HG02623 (cell line): ENCODE measurements at regions not wholly inside any gene's neighbourhood (a gene's known extent, or its start where the extent isn't known, plus 50 kb on each side); places are given as distances from the start of the nearest gene placed in this dataset.

Experiments
- ATAC-seq: cut with Tn5 transposase; IDR thresholded peaks from one replicate; pipeline ENCODE4 v1.9.1; 2021; ENCODE audit warnings: moderate library complexity; ENCODE audit not compliant: unreplicated experiment

- no peak for ATAC-seq
These were observed 224.2 kb downstream of the CLIC5 start for GRCh38 chr6:45791211-45792168.

DNA sequence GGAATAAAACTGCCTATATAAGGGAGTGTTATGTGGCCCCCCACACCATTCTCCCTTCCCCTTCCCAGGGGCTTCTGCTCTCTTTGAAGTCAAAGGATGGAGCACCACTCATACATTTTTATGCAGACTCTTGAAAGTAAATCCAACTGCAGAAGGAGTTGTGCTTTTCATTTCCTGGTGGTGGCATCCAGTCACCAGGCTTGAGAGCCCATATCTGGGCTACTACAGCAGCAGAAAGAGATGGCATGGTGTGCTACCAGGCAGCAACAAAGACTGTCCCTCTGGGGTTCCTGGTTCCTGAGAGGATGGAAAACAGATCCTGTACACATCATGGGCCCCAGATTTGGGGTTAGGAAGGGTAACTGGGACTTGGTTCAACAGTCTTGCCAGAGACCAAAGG lies 226.4 kb downstream of the CLIC5 start:
- no peak for ATAC-seq

- no peak for ATAC-seq
These were observed 228.3 kb downstream of the CLIC5 start for GRCh38 chr6:45787384-45787783.

GRCh38 chr6:45786355-45786781 lies 229.3 kb downstream of the CLIC5 start:
- no peak for ATAC-seq

DNA sequence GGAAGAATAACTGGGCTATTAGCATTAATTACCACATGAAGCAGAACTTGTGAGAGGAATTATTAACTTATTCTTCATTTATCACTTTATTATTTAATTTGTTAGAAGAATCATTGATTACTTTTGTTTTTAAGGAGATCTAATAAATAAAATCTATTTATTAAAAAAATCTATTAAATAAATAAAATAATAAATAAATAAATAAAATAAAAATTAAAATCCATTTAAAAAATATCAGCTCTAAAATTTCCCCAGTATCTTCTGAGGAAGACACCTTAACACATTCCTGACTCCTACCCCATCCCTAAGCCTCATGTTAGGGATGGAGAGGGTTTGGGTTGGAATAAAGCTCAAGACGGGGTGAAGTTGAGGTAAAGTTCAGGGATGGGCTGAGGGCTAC lies 231.4 kb downstream of the CLIC5 start:
- ATAC-seq: no peak

DNA sequence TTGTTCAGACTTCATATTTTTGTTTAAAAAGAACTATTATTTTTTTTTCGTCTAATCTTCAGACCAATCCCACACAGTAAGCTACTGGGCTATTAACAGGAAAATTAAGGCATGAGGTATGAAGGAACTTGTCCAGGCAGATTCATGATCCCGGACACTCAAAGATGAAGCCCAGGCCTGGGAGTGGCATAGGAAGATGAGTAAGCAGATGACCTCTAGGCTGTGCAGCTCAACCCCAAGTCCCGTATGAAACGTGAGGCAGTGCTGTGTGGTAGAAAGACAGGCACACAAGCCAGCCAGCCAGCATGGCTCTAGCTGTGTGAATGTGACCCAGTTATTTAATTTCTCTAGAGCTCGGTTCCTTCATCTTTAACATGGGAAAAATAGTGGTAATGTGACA lies 231.9 kb downstream of the CLIC5 start:
- ATAC-seq: no peak

- no peak for ATAC-seq
These were observed 233.8 kb downstream of the CLIC5 start for GRCh38 chr6:45781890-45782289.

DNA sequence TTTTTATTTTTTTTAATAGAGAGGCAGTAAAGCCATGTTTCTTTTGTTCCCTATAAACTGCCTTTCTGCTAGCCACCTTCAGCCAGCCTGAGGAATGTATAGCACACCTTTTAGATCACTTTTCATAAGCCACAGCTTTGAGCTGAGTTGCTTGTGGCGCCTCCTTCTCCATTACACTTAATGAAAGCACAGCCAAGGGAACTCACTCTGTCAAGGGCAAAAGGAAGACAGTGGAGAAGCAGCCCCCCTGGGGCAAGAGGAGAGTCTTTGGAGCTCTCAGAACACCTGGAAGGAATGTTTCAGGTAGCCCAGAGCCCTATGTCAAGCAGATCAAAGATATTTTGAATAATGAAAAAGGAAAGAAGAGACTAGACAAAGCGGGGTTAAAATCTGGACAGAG lies 235.1 kb downstream of the CLIC5 start:
- no peak for ATAC-seq

GRCh38 chr6:45775026-45775697 lies 240.5 kb downstream of the CLIC5 start:
- no peak for ATAC-seq

DNA sequence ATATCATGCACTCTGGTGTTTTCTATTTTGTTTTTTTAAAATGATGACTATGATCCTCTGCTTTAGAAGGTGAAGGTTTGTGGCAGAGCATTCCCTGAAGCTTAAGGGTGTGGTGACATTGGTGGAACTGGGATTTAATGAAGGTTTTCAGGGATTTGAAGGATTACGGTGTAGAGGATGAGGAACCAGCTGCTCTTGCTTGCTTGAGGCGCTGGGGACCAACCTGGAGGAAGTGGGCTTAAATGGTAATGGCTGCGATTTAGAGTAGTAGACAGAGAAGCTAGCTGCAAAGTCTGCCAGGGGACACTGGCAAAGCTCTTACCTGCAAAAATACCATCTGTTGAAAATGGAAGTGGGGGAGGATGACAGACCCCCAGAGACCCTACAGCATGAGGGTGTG lies 241.8 kb downstream of the CLIC5 start:
- ATAC-seq: no peak

GRCh38 chr6:45772886-45773495 lies 242.7 kb downstream of the CLIC5 start:
- no peak for ATAC-seq

DNA sequence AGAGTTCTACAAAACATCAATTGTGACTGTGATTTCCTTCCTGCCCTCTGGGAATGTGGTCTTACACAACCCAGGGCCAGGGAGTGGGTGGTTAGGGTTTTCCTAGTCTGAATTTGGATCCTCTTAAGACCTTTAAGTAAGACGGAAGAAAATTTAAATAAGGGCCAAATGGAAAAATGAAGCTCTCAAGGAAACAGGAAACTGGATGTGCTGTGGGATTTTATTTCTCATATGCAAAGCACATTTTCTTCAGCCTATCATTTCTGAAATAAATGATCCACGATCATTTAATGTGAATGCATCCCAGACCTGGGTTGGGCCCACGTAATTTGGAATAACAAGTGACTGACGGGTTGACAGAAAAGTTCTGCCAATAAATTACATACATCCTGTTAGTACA lies 243.6 kb downstream of the CLIC5 start:
- ATAC-seq: no peak

- ATAC-seq: no peak
These were observed 252.4 kb downstream of the CLIC5 start for GRCh38 chr6:45763281-45763680.

GRCh38 chr6:45759472-45759810 lies 256.2 kb downstream of the CLIC5 start:
- no peak for ATAC-seq

DNA sequence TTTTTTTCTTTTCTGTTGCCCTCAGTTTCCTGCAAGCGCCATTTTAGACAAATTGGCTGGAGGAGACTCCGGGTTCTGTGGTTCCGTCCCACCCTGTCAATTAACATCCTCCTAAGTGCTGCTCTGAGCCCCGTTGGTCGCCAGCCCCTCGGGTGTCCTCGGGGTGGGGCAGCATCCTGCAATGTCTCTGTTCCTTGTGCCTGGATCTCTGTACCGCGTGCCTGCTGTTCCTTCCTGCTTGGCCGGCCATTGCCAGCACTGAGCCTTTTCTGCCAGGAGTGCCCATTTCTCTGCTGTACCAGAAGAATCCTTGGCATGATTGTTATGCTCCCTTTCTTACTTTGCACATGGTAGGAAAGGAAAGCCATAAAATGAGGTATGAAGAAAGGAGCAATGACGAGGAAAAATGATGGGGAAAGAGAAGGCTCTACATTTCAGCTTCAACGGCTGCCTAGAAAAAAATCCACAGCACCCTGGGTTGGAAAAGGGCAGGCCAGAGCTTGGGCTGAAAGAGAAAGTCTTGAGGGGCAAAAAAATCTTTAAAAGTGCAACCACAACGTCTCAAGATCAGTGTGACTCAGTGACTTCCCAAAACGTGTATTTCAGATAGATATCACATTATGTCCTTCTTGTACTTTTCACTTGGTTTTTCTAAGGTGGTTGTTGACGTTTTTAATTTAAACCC lies 256.7 kb downstream of the CLIC5 start:
- ATAC-seq: no peak

DNA sequence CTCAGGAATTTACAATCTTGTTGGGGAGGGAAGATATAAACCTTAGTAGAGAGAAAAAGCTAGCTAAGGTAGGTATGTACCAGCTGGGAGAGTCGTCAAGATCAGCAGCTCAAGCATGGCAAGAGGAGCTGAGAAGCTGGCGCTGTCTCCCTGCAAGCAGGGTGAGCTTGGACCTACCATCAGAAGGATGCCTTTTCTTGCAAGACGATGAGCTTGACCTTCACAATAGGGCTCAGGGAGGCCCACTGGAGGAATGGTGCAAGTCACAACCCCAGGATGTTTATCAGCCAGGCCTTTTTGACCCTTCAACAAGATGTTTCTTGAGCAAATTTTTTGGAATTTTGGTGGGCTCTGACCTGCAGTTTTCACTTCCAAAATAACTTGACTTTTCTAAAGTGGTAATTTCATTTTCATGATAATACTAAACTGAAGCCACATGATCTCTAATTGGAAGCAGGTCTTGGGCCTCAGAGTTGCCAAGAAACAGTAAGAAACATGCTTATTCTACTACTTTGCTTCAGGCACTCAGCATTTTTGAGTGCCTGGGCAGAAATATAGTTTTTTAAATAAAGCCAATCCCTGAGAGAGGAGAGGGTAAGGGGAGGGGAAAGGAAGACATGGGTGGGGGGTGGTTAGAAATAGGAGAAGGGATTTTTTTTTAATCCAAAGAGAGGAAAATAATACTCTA lies 258.1 kb downstream of the CLIC5 start:
- no peak for ATAC-seq

- ATAC-seq: no peak
These were observed 259.1 kb downstream of the CLIC5 start for GRCh38 chr6:45756606-45757005.

- no peak for ATAC-seq
These were observed 261.2 kb downstream of the CLIC5 start for GRCh38 chr6:45754432-45754831.

GRCh38 chr6:45746046-45746445 lies 269.6 kb downstream of the CLIC5 start:
- ATAC-seq: no peak

DNA sequence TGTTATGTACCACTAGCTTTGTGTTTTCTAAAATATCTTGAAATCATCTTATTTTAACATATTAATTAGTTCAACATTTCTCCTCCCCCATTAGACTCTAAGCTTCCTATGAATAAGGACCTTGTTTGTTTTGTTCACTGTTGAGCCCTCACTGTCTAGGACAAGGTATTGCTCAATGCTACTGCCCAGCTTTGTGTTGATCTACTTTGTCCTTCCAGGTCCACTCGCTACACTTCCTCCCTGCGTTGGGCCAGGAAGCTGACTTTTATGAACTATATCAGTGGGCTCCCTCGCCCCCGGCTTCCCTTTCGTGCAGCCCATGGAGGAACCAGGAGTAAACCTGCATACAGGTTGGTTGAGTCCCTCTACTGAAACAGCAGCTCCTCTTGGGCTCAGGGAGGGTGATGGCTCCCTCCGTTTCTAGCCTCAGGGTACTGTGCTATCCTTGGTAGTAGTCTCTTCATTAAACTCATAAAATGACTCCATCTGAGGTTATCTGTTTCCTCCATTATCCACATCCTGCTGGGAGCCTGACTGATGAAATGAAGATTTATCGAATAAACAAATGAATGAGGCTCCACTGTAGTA lies 272.5 kb downstream of the CLIC5 start:
- ATAC-seq: no peak
